DND-41 (cell line): ENCODE measurements at regions not wholly inside any gene's neighbourhood (a gene's known extent, or its start where the extent isn't known, plus 50 kb on each side); places are given as distances from the start of the nearest gene placed in this dataset.

Source experiments
- CTCF ChIP-seq: IDR thresholded peaks from 2 replicates; pipeline ENCODE4 v1.5.1; 2012; ENCODE audit warnings: borderline replicate concordance, low read length, moderate library complexity, mild to moderate bottlenecking; ENCODE audit not compliant: poor library complexity, severe bottlenecking; ENCODE audit errors: extremely low read depth
- EZH2 ChIP-seq: IDR thresholded peaks from 3 replicates; pipeline ENCODE4 v1.6.1; 2012; ENCODE audit warnings: borderline replicate concordance, low read depth, mild to moderate bottlenecking, moderate library complexity, low read length, inconsistent platforms; ENCODE audit not compliant: severe bottlenecking

- TF ChIP-seq CTCF, result no peak
- TF ChIP-seq EZH2, result no peak
Measured at GRCh38 chr2:106025796-106026195, 168.3 kb downstream of the UXS1 start.
